Keratinocyte (primary cell): ENCODE measurements at regions not wholly inside any gene's neighbourhood (a gene's known extent, or its start where the extent isn't known, plus 50 kb on each side); places are given as distances from the start of the nearest gene placed in this dataset.

Source experiments
- EZH2 ChIP-seq: IDR thresholded peaks from one replicate; pipeline ENCODE4 v1.6.1; 2012; ENCODE audit warnings: inconsistent platforms, mild to moderate bottlenecking, low read length, moderate library complexity
- TF ChIP-seq, protein P1 (sequence below), 3 experiments: IDR thresholded peaks in 1 of 3; conservative IDR thresholded peaks in 1 of 3; optimal IDR thresholded peaks in 1 of 3; 2 replicates in 2 of 3; 3 replicates in 1 of 3; pipeline versions ENCODE3 to v1.5.1; 2011; ENCODE audit warnings: low read length in 3 of 3, mild to moderate bottlenecking in 3 of 3, moderate library complexity in 2 of 3, control low read depth in 1 of 3, inconsistent platforms in 1 of 3; ENCODE audit not compliant: insufficient read depth in 2 of 3; ENCODE audit errors: extremely low read depth in 1 of 3

DNA sequence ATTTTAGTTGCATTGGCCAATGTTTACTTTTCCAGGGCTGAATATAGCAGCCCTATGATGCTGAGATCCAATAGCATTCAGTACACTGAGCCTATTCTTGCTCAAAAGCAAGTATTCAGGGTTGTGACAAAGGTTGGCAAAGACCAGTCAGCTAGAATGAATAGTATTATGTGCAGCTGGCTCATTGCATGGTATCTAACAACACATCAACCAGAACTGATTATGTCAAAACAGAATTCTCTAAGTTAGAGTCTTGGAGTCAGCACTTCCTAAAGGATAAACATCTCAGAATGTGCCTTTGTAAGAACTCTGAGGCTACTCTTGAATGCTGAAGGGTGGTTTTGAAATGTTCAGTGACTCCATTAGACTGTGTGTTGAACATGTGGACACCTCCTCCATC, 774.5 kb upstream of the RGMB start:
- TF ChIP-seq, protein P1, sequence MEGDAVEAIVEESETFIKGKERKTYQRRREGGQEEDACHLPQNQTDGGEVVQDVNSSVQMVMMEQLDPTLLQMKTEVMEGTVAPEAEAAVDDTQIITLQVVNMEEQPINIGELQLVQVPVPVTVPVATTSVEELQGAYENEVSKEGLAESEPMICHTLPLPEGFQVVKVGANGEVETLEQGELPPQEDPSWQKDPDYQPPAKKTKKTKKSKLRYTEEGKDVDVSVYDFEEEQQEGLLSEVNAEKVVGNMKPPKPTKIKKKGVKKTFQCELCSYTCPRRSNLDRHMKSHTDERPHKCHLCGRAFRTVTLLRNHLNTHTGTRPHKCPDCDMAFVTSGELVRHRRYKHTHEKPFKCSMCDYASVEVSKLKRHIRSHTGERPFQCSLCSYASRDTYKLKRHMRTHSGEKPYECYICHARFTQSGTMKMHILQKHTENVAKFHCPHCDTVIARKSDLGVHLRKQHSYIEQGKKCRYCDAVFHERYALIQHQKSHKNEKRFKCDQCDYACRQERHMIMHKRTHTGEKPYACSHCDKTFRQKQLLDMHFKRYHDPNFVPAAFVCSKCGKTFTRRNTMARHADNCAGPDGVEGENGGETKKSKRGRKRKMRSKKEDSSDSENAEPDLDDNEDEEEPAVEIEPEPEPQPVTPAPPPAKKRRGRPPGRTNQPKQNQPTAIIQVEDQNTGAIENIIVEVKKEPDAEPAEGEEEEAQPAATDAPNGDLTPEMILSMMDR (optimal IDR thresholded peaks at IDR 0.05 in 1 of 3, IDR thresholded peaks at IDR 0.05 in 1 of 3, conservative IDR thresholded peaks at IDR 0.05 in 1 of 3; ENCODE audit: extremely low read depth in 1 of 3, insufficient read depth in 2 of 3, low read length in 3 of 3) = no peak
- TF ChIP-seq EZH2 = no peak
